T47D (cell line): ENCODE measurements at regions not wholly inside any gene's neighbourhood (a gene's known extent, or its start where the extent isn't known, plus 50 kb on each side); places are given as distances from the start of the nearest gene placed in this dataset.

ENCODE experiments used
- DNase-seq, 2 experiments: peaks; one replicate each; pipeline versions ENCODE4 v3.0.0 to v3.0.0-alpha.2; 2011 to 2012; ENCODE audit warnings: low read depth in 1 of 2, low spot score in 1 of 2
- JUND ChIP-seq: IDR thresholded peaks from 2 replicates; pipeline ENCODE4 v1.6.1; 2012; ENCODE audit warnings: low read depth
- in situ Hi-C: cut with HindIII; loops from 2 replicates; pipeline ENCODE4 v1.10.0; 2016; ENCODE audit warnings: low sequenced_read_pairs, low pct_unique_long_range_greater_than_20kb

DNA sequence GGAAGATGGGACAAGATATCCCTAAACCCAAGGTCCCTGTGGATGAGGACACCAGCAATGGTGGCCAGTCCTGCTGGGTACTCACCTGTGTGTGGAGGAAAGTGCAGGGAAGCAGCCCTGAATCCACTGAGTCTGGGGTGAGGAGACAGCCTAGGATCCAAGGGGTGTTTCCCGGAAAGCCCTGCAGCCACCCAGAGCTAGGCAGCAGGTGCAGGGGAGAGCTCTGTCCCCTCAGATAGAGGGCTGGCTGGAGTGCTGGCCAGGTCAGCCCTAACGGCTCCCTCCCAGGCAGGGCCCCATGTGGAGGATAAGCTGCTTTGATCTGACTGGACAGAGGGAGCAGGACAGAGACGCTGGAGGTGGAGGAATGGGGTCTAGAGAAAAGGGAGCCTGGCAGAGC lies 344.7 kb upstream of the IRX4 start:
- no peak for DNase-seq
- TF ChIP-seq JUND: no peak
- in situ Hi-C loops: no loop called here

DNA sequence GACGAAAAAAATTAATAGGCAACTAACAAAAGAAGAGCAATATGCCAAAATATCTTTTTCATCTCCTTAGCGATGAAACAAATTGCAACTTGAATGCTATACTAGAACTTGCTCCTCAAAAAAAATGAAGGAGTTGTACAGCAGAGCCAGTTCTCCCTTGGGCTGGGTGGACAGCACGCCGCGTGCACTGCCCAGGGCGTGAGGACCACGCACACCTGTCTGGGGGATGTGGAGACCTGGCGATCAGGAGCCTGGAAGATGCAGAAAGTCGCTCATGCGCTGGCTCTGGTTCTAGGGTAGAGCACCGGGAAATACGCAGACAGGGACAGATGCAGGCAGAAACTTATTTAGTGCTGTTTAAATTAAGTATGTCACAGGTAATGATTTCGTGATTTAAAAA lies 342.0 kb upstream of the IRX4 start:
- in situ Hi-C loops: no loop called here
- no peak for DNase-seq

GRCh38 chr5:2223303-2223702 lies 340.6 kb upstream of the IRX4 start:
- no peak for DNase-seq
- in situ Hi-C loops: no loop called here
- TF ChIP-seq JUND: no peak

More for the DNA sequence above, 342.0 kb upstream of the IRX4 start:
- TF ChIP-seq JUND: no peak

DNA sequence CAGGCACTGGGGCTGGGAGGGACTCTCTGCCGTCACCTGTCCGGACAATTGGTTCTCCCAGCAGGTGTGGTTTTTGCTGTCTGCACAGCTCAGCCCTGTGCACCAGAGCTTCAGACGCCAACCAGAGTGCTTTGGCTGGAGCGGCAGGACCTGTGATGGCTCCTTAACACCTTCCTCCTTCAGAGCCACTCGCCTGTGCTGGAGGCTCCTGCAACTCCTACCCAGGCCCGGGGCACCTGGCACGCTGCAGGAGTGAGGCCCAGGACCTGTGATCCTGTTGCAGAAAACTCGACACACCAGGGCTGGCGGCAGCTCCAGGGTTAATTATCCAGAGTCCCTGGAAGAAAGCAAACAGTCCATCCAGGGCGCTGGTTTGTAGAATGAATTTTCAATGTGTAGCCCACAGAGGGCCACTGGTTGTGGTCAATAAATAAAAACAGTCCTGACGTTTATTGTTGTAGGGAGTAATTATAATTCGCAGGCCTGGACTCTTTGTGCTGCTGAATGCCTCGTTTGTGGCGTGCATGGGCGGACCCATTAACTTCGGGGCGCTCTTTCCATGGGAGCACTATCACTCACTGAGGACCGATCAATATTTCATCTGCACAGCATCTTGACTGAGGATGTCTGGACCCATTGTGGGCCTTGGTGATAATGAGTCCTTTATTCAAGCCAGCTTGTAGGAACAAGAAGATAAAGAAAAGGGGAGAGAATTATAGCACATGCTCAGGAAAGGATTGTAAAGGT lies 339.7 kb upstream of the IRX4 start:
- DNase-seq: no peak
- in situ Hi-C loops: no loop called here
- no peak for TF ChIP-seq JUND

DNA sequence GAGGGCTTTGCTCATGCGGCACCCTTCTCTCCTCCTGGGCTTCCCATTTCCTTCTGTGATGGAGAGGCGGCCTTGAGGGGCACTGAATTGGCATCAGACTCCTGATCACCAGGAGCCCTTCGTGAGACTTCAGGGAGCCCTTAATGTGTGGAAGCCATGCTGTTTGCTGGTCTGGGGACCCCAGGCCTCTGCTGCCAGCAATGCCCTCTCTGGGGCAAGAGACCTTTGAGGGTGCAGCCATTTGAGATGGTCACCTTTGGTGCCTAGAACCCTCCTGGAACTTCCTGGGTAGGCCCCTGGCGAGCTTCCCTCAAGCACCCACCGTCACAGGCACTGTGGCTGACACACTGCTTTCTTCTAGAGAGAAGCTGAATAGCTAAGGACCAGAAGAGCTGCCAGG lies 338.7 kb upstream of the IRX4 start:
- DNase-seq: no peak
- in situ Hi-C loops: no loop called here
- no peak for TF ChIP-seq JUND

- TF ChIP-seq JUND: no peak
- no peak for DNase-seq
- in situ Hi-C loops: no loop called here
These were observed 338.0 kb upstream of the IRX4 start for GRCh38 chr5:2220741-2221140.

GRCh38 chr5:2219149-2219776 lies 336.5 kb upstream of the IRX4 start:
- DNase-seq: no peak
- in situ Hi-C loops: no loop called here
- TF ChIP-seq JUND: no peak

DNA sequence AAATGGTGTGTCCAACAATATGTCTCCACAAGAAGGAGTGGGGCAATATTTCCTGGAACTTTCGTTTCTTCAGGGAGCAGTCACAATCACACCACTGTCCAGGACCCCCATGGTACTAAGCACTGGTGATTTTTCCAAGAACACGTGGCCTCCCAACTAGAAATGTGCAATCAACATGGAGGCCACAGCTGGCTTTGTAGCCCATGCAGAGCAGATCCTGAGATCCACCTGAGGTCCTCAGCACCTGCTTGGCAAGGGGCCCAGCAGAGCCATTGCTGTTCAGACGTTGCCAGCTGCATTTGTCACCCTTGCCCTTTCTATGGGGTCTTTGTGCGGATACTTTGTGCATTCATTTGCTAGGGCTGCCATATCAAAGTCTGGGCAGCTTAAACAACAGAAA lies 334.5 kb upstream of the IRX4 start:
- no peak for TF ChIP-seq JUND
- in situ Hi-C loops: no loop called here
- no peak for DNase-seq

DNA sequence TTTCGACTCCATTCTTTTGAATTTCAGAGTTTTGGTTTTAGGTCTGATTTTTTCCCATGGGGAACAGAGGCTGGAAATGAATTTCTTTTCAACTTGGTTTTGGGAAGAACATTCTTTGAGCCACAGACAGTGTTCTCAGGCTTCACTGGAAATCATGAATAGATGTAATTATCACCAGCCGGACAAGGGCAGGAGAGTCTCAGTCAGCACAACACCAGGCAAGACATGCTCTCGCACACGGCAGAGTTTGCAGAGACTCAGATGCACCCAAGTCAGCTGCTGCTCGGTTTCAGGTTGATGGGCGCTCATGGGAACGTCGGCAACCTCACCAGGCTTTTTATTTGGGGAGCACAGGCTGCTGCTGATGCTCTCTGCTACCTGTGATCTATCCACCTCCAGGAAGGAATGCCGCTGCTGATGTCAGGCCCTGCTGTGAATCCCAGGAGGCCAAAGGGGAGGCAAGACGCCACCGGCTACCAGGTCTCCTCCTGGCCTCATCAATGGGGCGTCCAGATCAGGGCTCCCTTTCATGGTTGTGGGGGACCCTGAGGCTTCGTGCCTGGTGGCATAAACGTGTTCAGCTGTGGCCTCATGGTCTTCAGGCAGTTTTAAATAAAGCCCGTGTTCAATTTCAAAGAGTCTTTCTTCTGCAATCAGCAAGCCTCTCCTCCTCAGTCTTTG lies 332.3 kb upstream of the IRX4 start:
- TF ChIP-seq JUND: no peak
- in situ Hi-C loops: no loop called here
- no peak for DNase-seq

DNA sequence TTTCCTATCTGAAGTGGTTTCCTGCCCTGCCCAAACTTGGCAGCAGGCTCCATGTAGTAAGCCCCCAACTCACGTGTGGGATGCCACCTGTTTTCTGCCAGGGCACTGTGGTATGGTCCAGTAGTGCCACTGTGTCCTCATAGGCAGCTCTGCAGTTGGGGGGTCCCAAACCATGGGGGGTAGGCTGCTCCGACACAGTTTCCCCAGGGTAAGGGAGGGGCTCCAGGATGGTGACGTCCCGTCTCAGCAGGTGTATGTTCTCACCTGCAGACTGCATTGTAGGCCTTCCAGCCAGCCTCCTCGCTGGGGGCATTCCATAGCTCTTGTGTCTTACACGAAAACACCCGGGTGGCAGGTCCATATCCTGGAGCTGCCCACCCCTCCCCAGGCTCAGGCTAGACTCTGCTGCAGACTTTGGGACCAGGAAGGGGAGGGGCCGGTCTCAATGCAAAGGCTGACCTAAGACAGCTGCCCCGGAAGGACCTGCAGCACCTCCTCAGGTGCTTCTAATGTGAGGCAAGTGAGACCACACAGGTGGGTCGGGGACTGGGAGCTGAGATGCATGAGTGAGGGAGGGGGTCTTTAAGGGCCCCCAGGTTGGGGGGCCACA lies 330.5 kb upstream of the IRX4 start:
- no peak for TF ChIP-seq JUND
- in situ Hi-C loops: no loop called here
- DNase-seq: no peak

- no peak for DNase-seq
- in situ Hi-C loops: no loop called here
These were observed 329.8 kb upstream of the IRX4 start for GRCh38 chr5:2212481-2212880.

GRCh38 chr5:2208239-2208544 lies 325.5 kb upstream of the IRX4 start:
- no peak for TF ChIP-seq JUND
- in situ Hi-C loops: no loop called here
- no peak for DNase-seq

More at GRCh38 chr5:2212481-2212880, 329.8 kb upstream of the IRX4 start:
- TF ChIP-seq JUND: no peak
